ENCODE measurements at regions not wholly inside any gene's neighbourhood (a gene's known extent, or its start where the extent isn't known, plus 50 kb on each side); places are given as distances from the start of the nearest gene placed in this dataset.

DNA sequence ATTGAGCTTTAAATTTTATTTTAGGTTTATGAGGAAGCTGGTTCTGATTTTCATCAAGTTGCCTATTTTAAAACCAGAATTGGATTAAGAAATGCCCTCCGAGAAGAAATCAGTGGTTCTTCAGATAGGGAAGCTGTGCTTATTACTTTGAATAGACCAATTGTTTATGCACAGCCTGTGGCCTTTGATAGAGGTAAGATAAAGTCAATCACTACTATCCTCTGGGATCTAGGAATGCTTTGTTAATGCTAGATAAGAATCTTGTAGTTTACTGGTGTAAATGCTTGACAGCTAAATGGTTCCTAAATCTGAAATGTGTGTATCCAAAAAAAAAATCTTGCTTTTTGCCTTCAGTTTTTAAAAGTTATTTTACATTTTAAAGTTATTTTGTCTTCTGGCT, 73.0 kb upstream of the ADAD1 start:
- intact Hi-C loops (cut with DNase I, micrococcal nuclease) = loop anchor here in 1 of 2 experiments (10.0 kb wide), 1 partner anchor 409 kb away; no protein-coding TSS in a partner anchor
- H3K27ac Mint-ChIP-seq = no peak overlapping the region
- CTCF ChIA-PET = interaction anchor here (1.0 kb wide), 1 partner anchor 9 kb away, joined by 3 read pairs; no protein-coding TSS in a partner anchor

DNA sequence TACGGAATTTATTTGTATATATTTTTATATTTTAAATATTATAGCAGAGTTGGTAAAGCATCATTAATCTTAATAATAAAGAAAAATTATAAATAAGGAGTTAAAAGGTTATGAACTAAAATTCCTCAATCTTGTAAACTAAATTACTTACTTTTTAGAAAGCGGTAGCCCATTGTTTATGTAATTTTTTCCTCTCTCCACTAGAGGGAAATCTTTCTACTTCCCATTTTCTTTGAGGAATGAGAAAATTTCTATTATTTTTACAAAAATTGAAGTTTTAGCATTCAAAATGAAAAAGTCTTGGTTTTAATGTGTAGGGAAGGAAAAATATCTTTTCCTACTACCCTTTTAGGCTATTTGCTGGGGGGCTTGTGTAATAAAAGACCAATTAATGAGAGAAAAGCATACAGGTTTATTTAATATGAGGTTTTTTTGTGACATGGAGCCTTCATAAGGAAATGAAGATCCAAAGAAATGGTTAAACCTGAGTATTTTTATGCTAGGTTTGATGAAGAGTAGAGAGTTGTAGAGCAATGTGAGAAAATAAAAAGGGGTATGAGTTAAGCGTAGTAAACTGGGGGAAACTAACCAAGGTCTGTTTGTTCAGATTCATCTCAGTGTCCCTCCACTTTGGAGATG, 68.7 kb upstream of the ADAD1 start:
- CTCF ChIA-PET = no interaction called here
- H3K27me3 ChIP-seq (ENCODE audit: control insufficient read depth in 1 of 2, insufficient read depth in 2 of 2, low read length in 2 of 2) = no peaks in the 10 kb centered on the region
- TF ChIP-seq, protein P1, sequence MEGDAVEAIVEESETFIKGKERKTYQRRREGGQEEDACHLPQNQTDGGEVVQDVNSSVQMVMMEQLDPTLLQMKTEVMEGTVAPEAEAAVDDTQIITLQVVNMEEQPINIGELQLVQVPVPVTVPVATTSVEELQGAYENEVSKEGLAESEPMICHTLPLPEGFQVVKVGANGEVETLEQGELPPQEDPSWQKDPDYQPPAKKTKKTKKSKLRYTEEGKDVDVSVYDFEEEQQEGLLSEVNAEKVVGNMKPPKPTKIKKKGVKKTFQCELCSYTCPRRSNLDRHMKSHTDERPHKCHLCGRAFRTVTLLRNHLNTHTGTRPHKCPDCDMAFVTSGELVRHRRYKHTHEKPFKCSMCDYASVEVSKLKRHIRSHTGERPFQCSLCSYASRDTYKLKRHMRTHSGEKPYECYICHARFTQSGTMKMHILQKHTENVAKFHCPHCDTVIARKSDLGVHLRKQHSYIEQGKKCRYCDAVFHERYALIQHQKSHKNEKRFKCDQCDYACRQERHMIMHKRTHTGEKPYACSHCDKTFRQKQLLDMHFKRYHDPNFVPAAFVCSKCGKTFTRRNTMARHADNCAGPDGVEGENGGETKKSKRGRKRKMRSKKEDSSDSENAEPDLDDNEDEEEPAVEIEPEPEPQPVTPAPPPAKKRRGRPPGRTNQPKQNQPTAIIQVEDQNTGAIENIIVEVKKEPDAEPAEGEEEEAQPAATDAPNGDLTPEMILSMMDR (IDR thresholded peaks at IDR 0.05) = peak; percentile 59
- H3K4me3 ChIP-seq (ENCODE audit: low read length) = no peak overlapping the region
- no peak overlapping the region for H3K4me3 Mint-ChIP-seq
- peaks cover 61% of the 10 kb centered on the region for H3K36me3 ChIP-seq (ENCODE audit: insufficient read depth, low read length)
- ATAC-seq (ENCODE audit: poor library complexity) = no peak
- no peaks in the 10 kb centered on the region for H3K4me1 ChIP-seq (ENCODE audit: insufficient read depth, low read length)
- H3K9me3 ChIP-seq (ENCODE audit: control insufficient read depth in 1 of 2, insufficient read depth in 1 of 2, low read length in 2 of 2) = no peaks in the 10 kb centered on the region
- H3K27ac Mint-ChIP-seq = no peak overlapping the region
- no peaks in the 10 kb centered on the region for H3K27me3 Mint-ChIP-seq
- no peaks in the 10 kb centered on the region for H3K9me3 Mint-ChIP-seq
- peaks cover 78% of the 10 kb centered on the region for H3K36me3 Mint-ChIP-seq (ENCODE audit: low read depth)
- intact Hi-C loops (cut with DNase I, micrococcal nuclease) = loop anchor here (10.0 kb wide), 2 partner anchors 145 to 405 kb away; partner anchors contain the start of gene IL2 (in 1 of the 2)
- H3K27ac ChIP-seq (ENCODE audit: low read depth in 1 of 2, low read length in 2 of 2) = no peak overlapping the region
- POLR2A ChIA-PET = no interaction called here
- DNase-seq = peak in 2 of 14 experiments; percentile 16 to 35
- H3K4me1 Mint-ChIP-seq (ENCODE audit: low read depth) = no peaks in the 10 kb centered on the region

More for the DNA sequence above, 73.0 kb upstream of the ADAD1 start:
- Histone ChIP-seq H3K9me3 (ENCODE audit: control insufficient read depth in 1 of 2, insufficient read depth in 1 of 2, low read length in 2 of 2) (no peaks in the 10 kb centered on the region), H3K4me3 (ENCODE audit: low read length) (no peak overlapping the region), H3K27me3 (ENCODE audit: control insufficient read depth in 1 of 2, insufficient read depth in 2 of 2, low read length in 2 of 2) (no peaks in the 10 kb centered on the region), H3K4me1 (ENCODE audit: insufficient read depth, low read length) (no peaks in the 10 kb centered on the region), H3K27ac (ENCODE audit: low read depth in 1 of 2, low read length in 2 of 2) (no peak overlapping the region), H3K36me3 (ENCODE audit: insufficient read depth, low read length) (peaks cover 65% of the 10 kb centered on the region)
- POLR2A ChIA-PET = no interaction called here
- peaks cover 73% of the 10 kb centered on the region for H3K36me3 Mint-ChIP-seq (ENCODE audit: low read depth)
- H3K4me1 Mint-ChIP-seq (ENCODE audit: low read depth) = no peaks in the 10 kb centered on the region
- no peaks in the 10 kb centered on the region for H3K9me3 Mint-ChIP-seq
- TF ChIP-seq, protein P1 (IDR thresholded peaks at IDR 0.05) = no peak
- no peaks in the 10 kb centered on the region for H3K27me3 Mint-ChIP-seq
- ATAC-seq (ENCODE audit: poor library complexity) (no peak), DNase-seq (no peak)
- no peak overlapping the region for H3K4me3 Mint-ChIP-seq

DNA sequence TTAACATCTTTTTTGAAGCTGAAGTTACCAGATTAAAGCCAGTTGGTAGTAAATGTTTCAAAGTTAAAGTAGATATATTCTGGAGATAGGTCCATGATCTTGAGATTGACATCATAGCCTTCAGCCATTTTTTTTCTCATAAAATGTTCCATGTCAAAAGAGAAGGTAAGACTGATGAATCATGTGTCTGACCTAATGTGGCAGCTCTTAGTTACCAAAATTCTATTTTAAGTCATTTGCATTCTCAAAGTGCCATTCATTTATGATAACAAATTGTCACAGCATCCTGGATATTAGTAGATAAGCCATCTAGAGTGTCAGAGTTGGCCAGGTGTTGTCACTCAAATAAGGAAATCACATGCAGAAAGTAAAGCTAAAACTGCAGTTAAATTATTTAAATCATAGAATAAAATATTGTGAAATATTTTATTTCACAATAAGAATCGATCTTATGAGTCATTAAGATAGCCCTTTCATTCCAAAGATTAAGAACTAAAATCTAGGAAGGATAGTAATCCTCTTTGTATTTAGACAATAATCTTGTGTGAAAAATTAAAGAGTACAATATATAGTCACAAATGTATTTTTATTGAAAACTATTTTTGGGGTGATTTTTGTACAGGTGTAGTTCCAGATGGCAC, 65.7 kb upstream of the ADAD1 start:
- ChIA-PET POLR2A (interaction anchor here (1.0 kb wide), 1 partner anchor 10 kb away, joined by 3 read pairs; no protein-coding TSS in a partner anchor), CTCF (interaction anchor here (1.7 kb wide), 1 partner anchor 9 kb away, joined by 6 read pairs; no protein-coding TSS in a partner anchor)
- Histone ChIP-seq H3K27me3 (ENCODE audit: control insufficient read depth in 1 of 2, insufficient read depth in 2 of 2, low read length in 2 of 2) (no peaks in the 10 kb centered on the region), H3K9me3 (ENCODE audit: control insufficient read depth in 1 of 2, insufficient read depth in 1 of 2, low read length in 2 of 2) (no peaks in the 10 kb centered on the region), H3K36me3 (ENCODE audit: insufficient read depth, low read length) (peaks cover 56% of the 10 kb centered on the region), H3K27ac (ENCODE audit: low read depth in 1 of 2, low read length in 2 of 2) (no peak overlapping the region), H3K4me1 (ENCODE audit: insufficient read depth, low read length) (no peaks in the 10 kb centered on the region), H3K4me3 (ENCODE audit: low read length) (no peak overlapping the region)
- ATAC-seq (ENCODE audit: poor library complexity) (no peak), DNase-seq (no peak)
- intact Hi-C loops (cut with DNase I, micrococcal nuclease) = loop anchor here (2.0 to 10.0 kb wide), 2 partner anchors 142 to 264 kb away; partner anchors contain the start of gene IL2 (in 1 of the 2)
- no peaks in the 10 kb centered on the region for H3K4me1 Mint-ChIP-seq (ENCODE audit: low read depth)
- peaks cover 82% of the 10 kb centered on the region for H3K36me3 Mint-ChIP-seq (ENCODE audit: low read depth)
- H3K9me3 Mint-ChIP-seq = no peaks in the 10 kb centered on the region
- no peak overlapping the region for H3K4me3 Mint-ChIP-seq
- H3K27ac Mint-ChIP-seq = no peak overlapping the region
- no peaks in the 10 kb centered on the region for H3K27me3 Mint-ChIP-seq
- TF ChIP-seq, protein P1 (IDR thresholded peaks at IDR 0.05) = no peak

Measured in CD4-positive, alpha-beta T cell (primary cell).